Left ventricle myocardium inferior (tissue), 1 donor: ENCODE measurements at regions not wholly inside any gene's neighbourhood (a gene's known extent, or its start where the extent isn't known, plus 50 kb on each side); places are given as distances from the start of the nearest gene placed in this dataset.
"Not testable (repeated sequence)": the region's sequence is repeated elsewhere in the genome, so short reads cannot be mapped to it uniquely, and the experiment has no call there.

ENCODE experiments used
- DNase-seq: peaks from one replicate; pipeline ENCODE4 v3.0.0-alpha.2; 2020
- H3K27ac ChIP-seq: fragments of 200-600 bp; replicated peaks from 2 replicates; pipeline ENCODE4 v1.8.0; 2021
- H3K27me3 ChIP-seq: fragments of 200-600 bp; 2 replicates; pipeline ENCODE4 v1.8.0; 2021; ENCODE audit warnings: low read depth
- H3K36me3 ChIP-seq: fragments of 200-600 bp; 2 replicates; pipeline ENCODE4 v1.8.0; 2021
- H3K4me1 ChIP-seq: fragments of 200-600 bp; 2 replicates; pipeline ENCODE4 v1.8.0; 2021
- H3K4me3 ChIP-seq: fragments of 200-600 bp; 2 replicates; pipeline ENCODE4 v1.8.0; 2021; ENCODE audit warnings: mild to moderate bottlenecking, moderate library complexity
- H3K9me3 ChIP-seq: fragments of 200-600 bp; replicated peaks from 2 replicates; pipeline ENCODE4 v1.8.0; 2021
- intact Hi-C: fragments of 100-400 bp; cut with micrococcal nuclease; formaldehyde crosslinking; loops from one replicate; pipeline ENCODE4 v1.11.0; 2022
- donor health status: DM: no; HTN: yes; CAD: no; lungs with severe emphysema.

GRCh38 chr21:6074935-6075334 lies 4446.4 kb upstream of the TPTE start:
- H3K9me3 ChIP-seq, DNase-seq, H3K27ac ChIP-seq, intact Hi-C loops, H3K4me1 ChIP-seq, H3K4me3 ChIP-seq, H3K36me3 ChIP-seq, H3K27me3 ChIP-seq: not testable (repeated sequence)

DNA sequence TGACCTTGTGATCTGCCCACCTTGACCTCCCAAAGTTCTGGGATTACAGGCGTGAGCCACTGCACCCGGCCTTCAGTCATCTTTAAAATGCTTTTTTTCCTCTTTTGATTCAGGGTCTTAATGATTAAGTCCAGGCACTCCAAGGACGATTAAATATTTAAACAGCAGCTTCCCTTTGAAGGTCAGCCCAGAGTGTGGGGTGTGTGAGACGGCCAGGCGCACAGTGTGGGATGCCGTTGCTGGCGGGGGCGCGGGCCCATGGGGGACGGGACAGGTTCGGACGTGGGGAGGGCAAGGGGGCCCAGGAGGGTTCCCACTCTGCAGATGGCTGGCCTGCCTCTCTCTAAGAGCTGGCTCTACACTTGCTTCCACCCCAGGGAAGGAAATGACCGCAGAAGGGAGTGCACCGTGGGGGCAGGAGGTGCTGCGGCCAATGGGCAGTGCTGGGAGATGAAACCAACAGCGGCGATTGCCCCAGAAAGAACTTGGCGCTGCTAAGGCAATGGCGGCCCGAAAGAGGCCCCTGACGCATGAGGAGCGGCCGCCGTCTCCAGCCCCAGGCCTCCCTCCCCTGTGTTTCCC lies 4445.7 kb upstream of the TPTE start:
- H3K9me3 ChIP-seq, H3K4me1 ChIP-seq, H3K4me3 ChIP-seq, H3K27me3 ChIP-seq, H3K27ac ChIP-seq, H3K36me3 ChIP-seq, DNase-seq, intact Hi-C loops: not testable (repeated sequence)

GRCh38 chr21:6077358-6077757 lies 4444.0 kb upstream of the TPTE start:
- H3K27ac ChIP-seq, H3K27me3 ChIP-seq, DNase-seq, intact Hi-C loops, H3K4me3 ChIP-seq, H3K9me3 ChIP-seq, H3K4me1 ChIP-seq, H3K36me3 ChIP-seq: not testable (repeated sequence)

DNA sequence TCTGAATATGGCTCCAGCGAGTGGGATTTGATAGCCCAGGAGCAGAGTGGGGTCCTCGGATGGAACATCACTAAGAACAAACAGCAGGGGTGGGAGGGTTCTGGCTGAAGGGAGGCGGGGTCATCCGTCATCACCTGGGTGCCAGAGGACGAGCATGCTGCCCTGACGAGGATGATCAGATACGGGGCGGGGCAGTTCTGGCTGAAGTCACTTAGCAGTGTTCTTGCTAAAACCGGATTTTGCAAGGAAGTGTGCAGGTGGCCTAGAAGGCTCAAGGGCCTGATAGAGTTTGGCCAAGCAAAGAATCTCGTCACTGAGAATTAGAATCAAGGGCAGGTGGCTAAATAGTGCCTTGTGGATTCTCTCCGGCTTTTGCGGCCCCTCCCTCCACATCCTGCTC lies 4442.5 kb upstream of the TPTE start:
- H3K27me3 ChIP-seq, H3K9me3 ChIP-seq, intact Hi-C loops, H3K4me1 ChIP-seq, H3K36me3 ChIP-seq, H3K4me3 ChIP-seq, DNase-seq, H3K27ac ChIP-seq: not testable (repeated sequence)

- H3K27ac ChIP-seq, H3K36me3 ChIP-seq, H3K4me3 ChIP-seq, H3K27me3 ChIP-seq, H3K4me1 ChIP-seq, intact Hi-C loops, DNase-seq, H3K9me3 ChIP-seq: not testable (repeated sequence)
These were observed 4440.3 kb upstream of the TPTE start for GRCh38 chr21:6080941-6081655.

- intact Hi-C loops, DNase-seq, H3K4me3 ChIP-seq, H3K4me1 ChIP-seq, H3K27ac ChIP-seq, H3K27me3 ChIP-seq, H3K36me3 ChIP-seq, H3K9me3 ChIP-seq: not testable (repeated sequence)
These were observed 4439.2 kb upstream of the TPTE start for GRCh38 chr21:6082166-6082565.

DNA sequence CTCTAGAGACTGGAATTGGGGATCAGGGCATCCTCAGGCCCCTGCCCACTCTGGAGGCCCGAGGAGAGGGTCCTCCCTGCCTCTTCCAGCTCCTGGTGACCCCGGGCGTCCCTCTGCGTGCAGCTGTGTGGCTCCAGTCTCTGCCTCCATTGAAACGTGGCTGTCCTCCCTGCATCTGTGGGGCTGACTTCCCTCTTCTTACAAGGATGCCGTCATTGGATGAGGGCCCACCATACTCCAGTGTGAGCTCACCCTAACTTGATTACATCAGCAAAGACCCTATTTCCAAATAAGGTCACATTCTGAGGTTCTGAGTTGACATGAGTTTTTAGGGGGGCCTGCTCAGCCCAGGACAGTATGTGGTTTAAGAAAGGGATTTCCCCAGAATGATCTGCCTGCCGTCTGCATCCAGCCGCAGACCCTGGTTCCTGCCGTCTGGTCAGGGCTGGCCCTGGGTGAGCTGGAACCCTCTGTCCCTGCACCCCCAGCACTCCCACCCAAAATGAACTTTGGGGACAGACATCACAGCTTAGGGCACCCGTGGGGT lies 4437.7 kb upstream of the TPTE start:
- H3K27ac ChIP-seq, DNase-seq, H3K9me3 ChIP-seq, H3K27me3 ChIP-seq, H3K36me3 ChIP-seq, H3K4me1 ChIP-seq, intact Hi-C loops, H3K4me3 ChIP-seq: not testable (repeated sequence)

- DNase-seq, H3K27me3 ChIP-seq, H3K4me3 ChIP-seq, intact Hi-C loops, H3K27ac ChIP-seq, H3K9me3 ChIP-seq, H3K36me3 ChIP-seq, H3K4me1 ChIP-seq: not testable (repeated sequence)
These were observed 4435.3 kb upstream of the TPTE start for GRCh38 chr21:6086038-6086437.

- H3K36me3 ChIP-seq, H3K4me1 ChIP-seq, H3K27ac ChIP-seq, H3K27me3 ChIP-seq, H3K4me3 ChIP-seq, intact Hi-C loops, DNase-seq, H3K9me3 ChIP-seq: not testable (repeated sequence)
These were observed 4433.7 kb upstream of the TPTE start for GRCh38 chr21:6087579-6088178.

DNA sequence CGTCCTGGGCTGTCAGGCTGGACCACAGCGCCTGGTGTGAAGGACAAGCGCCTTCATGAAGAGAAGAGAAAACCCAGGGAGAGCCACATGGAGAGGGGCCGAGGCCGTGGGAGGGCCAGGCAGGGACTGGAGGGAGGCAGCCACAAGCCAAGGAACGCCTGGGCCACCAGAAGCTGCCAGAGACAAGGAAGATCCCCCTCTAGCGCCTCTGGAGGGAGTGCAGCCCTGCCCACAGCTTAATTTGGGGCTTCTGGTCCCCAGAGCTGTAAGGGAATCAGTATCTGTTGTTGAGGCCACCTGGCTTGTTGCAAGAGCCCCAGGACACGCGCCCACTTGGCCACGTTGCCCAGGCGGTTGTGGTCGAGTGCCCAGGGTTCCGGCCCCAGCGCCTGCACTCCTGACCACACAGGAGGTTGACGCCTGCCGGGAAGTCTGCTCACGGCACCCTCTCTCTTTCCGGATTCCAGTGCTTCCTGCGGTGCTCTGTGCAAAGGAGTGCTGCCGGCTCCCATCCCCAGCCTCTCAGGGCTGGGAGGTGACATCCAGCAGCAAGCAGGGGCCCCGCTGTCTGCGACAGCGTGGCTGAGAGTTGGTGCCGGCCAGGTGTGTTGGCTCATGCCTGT lies 4431.0 kb upstream of the TPTE start:
- intact Hi-C loops, H3K27ac ChIP-seq, H3K27me3 ChIP-seq, H3K9me3 ChIP-seq, DNase-seq, H3K36me3 ChIP-seq, H3K4me1 ChIP-seq, H3K4me3 ChIP-seq: not testable (repeated sequence)

DNA sequence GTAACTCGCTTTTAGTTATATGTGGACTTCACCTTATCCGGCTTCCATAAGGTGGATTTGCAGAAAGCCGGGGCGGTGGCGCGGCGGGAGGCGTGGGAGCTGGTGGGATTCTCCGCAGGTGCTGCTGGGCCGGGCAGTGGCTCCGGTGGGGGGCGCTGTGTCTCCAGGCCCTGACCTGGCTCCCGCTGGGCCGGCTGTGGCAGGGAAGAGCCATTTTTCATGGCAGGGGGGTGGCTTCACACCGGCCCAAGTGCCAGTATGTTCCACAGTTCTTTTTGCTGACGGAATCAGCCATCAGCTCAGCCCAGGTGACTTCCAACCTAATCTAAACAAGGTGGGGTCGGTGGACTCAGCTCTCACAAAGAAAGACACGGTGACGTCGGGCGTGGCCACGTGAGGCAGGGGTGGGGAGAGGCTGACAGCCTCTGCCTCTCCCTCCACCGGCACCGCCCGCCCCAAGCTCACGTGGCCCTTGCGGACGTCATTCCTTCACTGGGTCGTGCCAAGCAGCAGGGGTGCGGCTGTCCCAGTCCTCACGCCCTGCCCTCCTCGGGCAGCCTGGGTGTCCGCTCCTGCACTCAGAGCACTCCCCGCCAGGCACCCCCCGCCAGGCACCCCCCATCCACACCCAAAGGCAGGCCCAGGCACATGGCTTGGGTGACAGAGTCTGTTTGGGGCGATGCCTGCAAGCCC lies 4429.9 kb upstream of the TPTE start:
- not testable (repeated sequence) for H3K4me1 ChIP-seq

GRCh38 chr21:6092401-6092800 lies 4429.0 kb upstream of the TPTE start:
- DNase-seq, H3K27me3 ChIP-seq, H3K36me3 ChIP-seq, H3K4me1 ChIP-seq, H3K9me3 ChIP-seq, H3K4me3 ChIP-seq, H3K27ac ChIP-seq, intact Hi-C loops: not testable (repeated sequence)

More for the DNA sequence above, 4429.9 kb upstream of the TPTE start:
- H3K36me3 ChIP-seq, H3K9me3 ChIP-seq, H3K4me3 ChIP-seq, H3K27me3 ChIP-seq, H3K27ac ChIP-seq, DNase-seq, intact Hi-C loops: not testable (repeated sequence)

DNA sequence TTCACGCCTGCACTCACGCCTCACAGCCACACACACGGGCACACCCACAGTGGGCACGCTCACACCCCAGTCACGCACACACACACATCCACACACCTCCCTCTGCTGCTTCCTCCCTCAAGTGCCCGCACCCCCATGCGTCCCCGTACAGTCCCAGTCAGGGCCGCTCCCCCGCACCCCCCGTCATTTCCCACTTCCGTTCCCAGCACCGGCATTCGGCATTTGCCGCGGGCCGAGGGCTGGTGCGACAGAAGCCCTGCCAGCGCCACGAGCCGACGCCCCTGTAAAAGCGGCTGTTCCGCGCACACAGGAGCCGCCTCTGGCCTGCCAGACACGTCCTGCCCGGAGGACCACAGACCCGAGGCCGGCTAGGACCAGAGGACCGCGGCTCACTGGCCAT lies 4428.0 kb upstream of the TPTE start:
- H3K9me3 ChIP-seq, H3K27me3 ChIP-seq, H3K4me1 ChIP-seq, intact Hi-C loops, H3K27ac ChIP-seq, H3K4me3 ChIP-seq, H3K36me3 ChIP-seq: not testable (repeated sequence)
- DNase-seq: peak; percentile 33
